Stimulated activated CD8-positive, alpha-beta memory T cell treated with anti-CD3 and anti-CD28 coated beads, Interleukin-7, amount 100 ng/mL, for 1 hour (primary cell): ENCODE measurements at regions not wholly inside any gene's neighbourhood (a gene's known extent, or its start where the extent isn't known, plus 50 kb on each side); places are given as distances from the start of the nearest gene placed in this dataset.

ENCODE experiments used
- DNase-seq, 2 donors: peaks; one replicate each; pipeline ENCODE4 v3.0.0-alpha.2; 2020; ENCODE audit warnings: low read depth in 2 of 2

DNA sequence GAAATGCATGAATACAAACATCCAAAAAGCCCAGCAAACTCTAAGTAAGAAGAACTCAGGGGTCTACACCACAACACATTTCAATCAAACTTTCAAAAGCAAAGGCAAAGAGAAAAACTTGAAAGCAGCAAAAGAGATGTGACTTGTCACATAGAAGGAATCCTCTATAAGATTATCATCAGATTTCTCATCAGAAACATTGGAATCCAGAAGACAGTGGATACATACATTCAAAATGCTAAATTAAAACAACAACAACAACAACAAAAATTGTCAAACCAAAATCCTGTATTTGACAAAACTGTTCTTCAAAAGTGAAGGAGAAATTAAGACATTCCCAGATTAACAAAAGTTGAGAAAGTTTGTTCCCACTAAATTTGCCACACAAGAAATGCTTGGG is 362.7 kb downstream of the ZNF608 start:
- DNase-seq = no peak

DNA sequence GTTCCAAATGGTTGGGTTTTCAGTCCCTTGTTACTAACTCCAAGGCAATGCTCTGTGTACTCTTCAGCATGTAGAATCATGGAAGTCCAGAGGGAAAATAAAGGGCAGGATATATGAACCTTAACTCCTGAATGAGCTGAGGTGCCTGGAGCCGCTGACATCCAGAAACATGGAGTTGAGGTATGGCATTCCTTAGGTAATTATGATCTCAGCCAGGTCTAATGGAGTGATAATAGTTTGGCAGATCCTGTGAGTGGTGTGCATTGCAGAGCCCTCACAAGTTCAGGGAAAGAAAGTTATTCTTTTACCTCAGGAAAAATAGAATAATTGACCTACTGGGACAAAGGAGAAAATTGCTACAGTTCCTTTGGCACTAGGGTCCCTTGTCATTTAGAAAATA is 369.1 kb downstream of the ZNF608 start:
- DNase-seq = no peak

DNA sequence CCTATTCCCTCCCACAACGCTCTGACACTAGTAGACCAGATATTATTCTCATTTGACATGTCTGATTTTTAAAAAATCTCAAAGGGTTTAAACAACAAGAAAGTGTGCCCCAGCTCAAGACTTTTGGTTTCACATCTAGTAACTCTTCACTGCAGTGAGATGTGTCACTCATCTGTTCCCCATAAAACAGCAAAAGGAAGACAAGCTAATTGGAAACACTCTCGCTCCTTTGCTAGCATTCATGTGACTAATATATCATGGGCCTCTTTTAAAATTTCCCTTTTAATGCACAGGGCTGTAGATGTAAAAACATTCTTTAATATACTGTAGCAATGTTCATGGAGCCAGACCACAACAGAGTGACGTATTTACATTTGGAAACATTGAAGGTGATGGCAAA is 372.6 kb downstream of the ZNF608 start:
- no peak for DNase-seq

DNA sequence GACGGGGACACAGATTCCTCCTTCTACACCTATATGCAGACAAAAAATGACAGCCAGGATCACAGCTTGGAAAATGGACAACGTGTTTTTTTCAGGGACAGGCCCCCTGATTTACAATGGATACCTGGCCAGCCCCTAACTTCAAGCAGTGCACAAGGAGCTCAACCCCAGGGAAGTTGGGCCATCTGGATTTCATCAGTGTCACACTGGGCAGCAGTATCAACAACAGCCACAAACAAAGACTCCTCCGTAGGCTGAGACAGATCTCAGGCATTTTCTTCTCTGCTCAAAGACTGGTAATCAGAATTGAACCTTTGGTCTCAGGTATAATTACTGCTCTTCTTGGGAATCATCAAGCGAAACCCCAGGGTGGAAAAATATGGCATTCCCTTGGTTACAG is 374.0 kb downstream of the ZNF608 start:
- no peak for DNase-seq

DNA sequence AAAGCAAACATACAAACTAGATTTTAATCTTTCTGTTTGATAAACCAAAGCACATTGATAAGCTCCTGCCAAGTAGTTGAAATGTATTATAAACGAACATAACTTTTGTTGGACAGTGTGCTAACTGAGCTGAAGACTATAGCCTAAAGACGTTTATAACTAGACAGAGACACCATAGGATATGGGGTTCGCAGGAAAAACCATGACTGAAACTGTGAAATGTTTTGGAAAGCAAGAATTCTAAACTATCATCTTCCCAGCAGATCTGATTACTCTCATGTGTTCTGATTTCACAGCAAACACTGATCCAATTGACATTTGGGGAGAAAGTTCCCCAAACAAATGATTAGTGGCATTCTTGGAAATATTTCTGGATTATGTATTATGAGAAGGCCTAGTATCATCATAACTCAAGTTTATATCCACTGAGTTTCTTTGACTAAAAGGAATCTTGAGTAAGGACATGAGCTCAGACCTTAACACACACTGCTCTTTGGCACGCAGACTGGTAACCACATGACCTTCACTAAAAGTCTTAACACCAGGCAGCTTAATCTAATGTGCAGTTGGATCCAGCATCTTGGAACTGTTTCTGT is 375.2 kb downstream of the ZNF608 start:
- DNase-seq = no peak

DNA sequence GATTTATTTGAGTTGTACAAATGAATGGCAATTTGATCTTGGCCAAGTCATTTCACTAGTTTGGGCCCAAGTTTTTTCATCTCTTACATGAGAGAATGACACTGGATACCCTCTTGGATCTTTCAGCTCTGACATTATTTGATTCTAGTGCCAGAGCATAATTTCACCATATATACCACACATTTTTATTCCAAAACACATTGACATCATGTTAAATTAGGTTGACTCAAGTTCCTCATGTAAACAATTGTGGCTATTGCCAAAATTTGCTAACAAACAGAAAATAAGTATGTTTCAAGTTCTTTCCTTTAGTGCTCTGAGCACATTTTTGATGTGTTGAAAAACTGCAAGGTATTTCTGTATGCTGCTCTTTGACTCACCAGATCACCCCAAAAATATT is 375.8 kb downstream of the ZNF608 start:
- DNase-seq = no peak

DNA sequence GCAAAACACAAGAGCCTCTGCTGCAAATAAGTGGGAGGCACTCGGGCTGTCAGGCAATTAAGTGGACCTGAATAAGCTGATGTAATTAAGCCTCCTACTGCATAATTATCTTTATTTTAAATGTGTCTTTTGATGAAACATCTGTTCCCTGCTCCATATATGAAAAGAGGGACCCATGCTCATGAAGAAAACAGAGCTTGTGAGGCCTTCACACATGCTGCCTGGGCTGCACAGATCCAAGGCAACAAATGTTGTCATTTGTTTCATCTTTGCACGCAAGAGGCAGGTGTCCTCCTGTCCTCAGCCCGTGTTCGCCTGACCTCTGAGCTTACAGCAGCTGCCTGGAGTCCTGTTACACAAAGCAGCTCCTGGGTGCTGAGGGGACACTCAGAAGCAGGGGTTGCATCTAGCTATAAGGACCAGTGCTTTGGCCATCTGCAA is 381.1 kb downstream of the ZNF608 start:
- no peak for DNase-seq

DNA sequence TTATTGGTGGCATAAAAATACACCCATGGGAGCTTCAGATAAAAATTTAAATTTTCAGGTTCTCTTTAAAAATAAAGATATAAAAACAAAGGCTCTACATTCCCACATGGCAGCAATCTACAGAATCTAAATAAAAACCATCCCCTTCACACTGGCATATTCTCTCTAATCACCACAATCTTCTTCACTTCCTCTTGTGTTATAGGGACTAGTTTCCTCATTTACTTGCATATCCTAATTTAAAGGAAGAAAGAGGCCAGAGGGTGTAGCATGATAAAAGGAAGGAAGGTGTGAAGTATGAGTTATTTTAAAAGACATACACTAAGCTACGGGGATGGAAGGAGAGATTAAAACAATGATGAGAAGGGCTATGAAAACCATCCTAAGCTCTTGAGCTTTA is 390.5 kb downstream of the ZNF608 start:
- no peak for DNase-seq

DNA sequence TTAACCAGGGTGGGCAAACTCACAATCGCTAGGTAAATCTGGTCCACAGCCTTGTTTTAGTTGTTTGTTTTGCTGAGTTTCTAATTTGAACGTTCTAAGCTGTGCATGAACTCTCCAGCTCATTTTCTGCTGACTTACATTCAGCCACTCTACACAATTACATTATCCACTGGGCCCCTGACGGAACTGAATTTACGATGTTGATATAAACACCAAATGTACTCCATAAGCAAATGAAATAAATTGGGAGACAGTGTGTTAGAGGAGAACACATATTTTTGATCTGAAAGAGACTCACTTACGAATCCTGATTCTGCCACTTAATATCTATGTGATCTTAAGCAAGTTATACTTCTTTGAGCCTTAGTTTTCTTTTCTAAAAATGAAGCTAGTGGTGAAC is 393.4 kb downstream of the ZNF608 start:
- no peak for DNase-seq

DNA sequence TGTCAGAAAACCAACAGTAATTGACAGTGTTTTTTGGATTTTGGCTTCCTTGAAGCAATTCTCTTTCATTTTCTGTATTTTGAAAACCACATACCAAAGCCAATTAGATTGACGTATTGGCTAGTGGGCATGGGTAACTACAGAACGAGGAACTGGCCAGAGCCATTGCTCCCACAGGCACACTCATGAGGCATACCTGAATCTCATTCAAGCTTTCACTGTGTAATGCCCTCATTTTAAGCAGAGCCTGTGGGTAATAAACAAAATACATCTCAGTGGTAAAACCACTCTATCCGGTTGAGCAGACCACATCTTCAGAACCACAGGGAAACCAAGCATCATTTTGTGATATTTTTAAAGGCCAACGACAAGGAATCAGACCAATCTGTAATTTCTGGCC is 394.1 kb downstream of the ZNF608 start:
- no peak for DNase-seq

DNA sequence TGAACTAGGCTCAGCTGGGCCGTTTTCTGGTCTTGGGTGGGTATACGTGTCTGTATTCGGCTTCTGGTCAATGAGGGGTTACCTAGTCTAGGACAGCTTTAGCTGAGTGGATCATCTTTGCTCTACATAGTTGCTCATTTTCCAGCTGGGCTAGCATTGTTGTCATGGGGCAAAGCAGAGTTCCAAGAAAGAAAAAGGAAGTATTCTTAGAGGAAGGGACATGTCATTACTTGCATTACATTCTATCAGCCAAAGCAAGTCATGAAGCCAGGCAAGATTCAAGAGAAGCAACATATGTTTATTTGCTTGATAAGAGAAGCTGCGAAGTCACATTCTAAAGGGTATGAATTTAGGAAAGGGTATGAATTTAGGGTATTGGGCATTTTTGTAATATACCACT is 396.5 kb downstream of the ZNF608 start:
- no peak for DNase-seq

DNA sequence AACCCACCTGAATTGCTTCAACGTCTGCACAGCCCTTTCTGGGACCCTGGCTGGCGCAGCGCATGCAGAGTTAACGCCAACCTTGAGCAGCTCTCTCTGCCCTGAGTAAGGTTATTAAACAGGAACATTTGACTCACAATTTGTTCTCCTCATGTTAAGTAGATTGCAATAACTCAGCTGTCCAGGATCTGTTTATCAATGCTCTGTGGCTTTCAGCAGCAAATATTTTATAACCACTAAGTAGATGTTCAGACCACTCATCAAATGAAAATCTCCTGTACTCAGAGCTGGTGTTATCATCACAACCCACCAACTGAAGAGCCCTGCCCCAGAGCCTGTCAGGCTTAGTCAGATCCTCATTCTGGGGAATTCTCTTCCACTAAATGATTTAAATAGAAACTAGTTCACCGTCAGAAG is 403.0 kb downstream of the ZNF608 start:
- no peak for DNase-seq

DNA sequence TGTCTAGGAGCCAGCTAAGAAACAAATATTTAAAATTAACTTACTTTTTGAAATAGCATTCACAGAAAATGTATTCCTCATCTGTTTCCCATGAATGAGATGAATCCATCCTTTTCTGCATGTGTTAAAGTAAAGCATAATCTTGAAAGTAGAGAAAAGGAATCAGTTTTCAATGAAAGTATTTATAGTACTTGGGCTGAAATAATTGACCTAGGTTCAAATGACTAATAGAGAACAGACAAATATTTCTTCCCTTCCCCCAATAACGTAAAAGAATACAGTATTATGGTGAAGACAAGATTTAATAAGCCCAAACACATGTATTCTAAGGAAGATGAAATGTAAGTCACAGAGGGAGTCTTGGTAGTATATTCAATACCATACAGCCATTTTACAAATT is 403.5 kb downstream of the ZNF608 start:
- DNase-seq = no peak

DNA sequence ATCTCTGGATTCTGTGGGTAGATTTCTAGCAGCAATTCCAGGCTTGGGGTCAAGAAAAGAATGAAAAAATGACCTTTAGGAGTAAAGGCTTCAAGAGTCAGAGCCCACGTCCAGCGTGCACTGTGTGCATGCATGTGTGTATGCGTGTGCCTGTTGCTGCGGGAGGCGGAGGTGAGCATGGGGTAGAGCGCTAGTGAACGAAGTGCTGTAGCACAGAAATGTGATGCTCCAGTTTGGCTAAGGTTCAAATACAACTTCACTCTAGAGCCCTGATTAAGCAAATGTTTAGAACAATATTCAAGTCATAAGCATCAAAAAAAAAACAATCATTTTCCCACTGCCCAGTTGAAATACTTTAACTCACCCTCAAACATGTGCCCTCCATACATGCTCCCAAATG is 403.9 kb downstream of the ZNF608 start:
- DNase-seq = no peak

DNA sequence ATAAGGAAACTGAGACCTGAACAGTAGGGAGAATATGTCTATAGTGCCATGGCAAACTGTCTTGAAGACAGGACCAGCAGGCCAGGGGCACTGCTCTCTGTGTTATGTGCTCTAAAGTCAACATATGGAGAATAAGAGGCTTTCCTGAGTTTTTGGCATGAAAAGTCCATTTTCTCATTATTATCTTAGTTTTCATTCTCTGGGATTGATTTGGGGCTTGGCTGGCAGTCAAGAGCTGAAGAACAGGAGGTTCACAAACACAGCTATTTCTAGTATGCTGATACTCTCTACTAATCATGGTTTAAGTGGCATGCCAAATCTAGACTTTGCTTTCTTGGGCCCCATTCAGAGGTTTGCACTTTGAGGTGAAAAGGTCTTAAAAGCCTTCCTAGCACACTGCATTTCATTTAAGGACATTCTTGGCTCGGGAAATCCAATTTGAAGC is 404.4 kb downstream of the ZNF608 start:
- no peak for DNase-seq

DNA sequence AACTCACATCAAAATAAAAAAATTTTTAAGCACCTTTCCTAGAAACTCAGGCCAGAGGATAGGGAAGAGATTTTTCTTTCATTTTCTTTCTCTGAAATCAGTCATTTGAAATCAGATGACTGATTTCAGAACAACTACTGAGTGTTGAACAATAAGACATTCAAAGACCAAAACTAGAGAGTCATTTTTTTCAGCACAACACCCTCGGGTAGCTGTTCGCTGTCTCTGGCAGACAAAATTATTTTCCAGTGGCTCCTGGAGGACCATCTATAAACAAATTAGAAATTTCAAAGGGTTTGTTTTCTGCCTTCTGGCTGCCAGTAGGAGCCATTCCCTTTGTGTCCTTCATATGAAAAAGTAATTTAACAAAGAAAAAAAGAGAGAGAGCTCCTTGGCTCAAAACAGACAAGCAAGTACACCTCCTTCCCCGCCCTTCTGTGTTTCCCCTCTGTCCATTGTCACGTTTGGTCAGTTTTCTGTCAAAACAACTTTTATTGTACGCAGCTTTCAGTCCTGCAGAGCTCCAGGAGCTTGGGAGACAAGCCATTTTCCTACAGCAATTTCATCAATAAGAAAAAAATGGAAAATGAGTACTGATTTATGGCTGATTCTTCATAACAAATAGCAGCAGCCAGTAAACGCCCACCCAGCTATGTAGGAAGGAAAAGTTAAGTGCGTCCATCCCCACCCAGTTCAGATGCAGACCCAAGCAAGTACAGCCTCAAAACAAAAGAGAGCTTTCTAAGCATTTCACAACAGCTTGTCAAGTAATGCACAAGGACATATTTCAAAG is 405.2 kb downstream of the ZNF608 start:
- DNase-seq = no peak

DNA sequence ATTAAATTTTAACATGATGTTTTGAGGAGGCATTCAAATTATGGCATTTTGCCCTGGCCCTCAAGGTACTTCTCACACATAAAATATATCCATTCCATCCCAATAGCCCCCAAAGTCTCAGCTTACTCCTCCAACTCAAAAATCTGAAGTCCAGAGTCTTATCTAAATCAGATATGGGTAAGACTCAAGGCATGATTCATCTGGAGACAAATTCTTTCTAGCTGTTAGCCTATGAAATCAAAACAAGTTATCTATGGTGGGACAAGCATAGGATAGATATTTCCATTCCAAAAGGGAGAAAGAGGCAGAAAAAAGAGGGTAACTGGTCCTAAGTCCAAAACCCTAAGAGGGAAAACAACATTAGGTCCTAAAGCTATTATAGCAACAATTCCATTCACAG is 408.4 kb downstream of the ZNF608 start:
- DNase-seq = no peak

DNA sequence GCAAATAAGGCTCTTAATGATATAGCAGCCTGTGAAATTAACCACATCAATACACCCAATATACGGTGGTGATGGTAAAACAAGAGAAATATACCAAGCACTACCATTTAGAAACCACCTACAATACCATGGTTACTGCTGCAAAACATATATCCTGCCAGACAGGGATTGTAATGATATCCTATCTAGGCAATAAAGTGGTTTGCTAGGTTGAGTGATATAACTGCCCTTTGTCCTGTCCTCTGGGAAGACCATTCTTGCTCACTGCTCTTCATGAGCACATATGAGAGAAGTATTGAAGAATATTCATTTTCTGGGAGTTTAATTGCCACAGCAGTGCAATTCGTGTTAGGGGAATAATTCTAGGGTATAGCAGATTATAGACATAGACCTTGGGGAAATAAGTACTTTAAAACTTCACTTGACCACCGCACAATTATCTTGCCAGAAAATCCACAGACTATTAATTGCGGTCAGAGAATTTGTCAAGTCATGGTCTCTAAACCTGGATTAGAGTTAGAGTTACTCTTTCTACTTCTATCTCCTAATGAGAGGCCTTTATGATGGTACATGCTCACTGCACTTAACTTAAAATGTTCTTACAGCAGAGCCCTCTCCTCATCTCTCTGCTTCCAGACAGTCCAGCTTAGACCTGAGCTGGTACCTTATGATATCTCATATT is 413.0 kb downstream of the ZNF608 start:
- no peak for DNase-seq

DNA sequence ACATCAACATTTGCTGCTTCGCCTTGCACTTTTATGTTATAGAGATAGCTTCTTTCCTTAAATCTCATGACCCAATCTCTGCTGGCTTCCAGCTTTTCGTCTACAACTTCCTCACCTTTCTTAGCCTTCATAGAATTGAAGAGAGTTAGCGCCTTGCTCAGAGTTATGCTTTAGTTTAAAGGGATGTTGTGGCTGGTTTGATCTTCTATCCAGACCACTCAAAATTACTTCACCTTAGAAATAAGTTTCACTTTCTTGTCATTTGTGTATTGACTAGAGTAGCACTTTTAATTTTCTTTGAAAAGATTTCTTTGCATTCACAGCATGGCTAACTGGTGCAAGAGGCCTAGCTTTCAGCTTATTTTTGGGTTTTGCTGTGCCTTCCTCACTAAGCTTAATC is 414.2 kb downstream of the ZNF608 start:
- DNase-seq = no peak

DNA sequence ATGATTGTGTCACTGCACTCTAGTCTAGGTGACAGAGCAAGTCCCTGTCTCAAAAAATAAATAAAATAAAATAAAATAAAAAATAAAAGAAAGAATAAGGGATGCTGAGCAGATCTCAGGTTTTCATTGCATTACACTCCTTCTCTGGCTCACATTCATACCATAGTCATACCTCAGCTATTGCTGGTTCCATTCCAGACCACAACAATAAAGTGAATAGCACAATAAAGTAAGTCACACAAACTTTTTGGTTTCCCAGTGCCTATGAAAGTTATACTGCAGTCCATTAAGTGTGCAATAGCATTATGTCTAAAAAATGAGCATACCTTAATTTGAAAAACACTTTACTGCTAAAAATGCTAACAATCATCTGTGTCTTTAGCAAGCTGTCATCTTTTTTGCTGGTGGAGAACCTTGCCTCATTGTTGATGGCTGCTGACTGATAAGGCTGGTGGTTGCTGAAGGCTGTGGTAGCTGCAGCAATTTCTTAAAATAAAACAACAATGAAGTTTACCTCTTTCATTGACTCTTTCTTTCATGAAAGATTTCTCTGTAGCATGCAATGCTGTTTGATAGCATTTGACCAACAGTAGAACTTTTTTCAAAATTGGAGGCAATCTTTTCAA is 415.7 kb downstream of the ZNF608 start:
- no peak for DNase-seq

DNA sequence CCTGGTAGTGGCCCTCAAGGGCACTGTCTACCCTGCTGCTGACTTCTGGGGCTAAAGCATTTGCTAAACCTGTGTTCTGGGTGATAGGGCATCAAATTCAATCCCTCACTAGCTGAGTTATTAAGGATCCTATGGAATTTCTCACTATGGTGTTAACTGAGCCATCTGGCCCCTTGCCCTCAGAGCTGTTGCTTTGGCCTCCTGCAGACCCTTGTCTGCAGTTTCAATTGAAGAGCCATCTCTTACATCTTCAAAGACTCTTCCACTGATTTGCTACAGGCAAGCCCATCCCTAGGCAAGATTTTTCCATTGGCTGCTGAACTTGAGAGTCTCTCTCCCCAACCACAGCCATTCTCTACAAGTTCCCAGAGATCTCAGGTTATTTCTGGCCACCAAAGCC is 418.2 kb downstream of the ZNF608 start:
- no peak for DNase-seq

DNA sequence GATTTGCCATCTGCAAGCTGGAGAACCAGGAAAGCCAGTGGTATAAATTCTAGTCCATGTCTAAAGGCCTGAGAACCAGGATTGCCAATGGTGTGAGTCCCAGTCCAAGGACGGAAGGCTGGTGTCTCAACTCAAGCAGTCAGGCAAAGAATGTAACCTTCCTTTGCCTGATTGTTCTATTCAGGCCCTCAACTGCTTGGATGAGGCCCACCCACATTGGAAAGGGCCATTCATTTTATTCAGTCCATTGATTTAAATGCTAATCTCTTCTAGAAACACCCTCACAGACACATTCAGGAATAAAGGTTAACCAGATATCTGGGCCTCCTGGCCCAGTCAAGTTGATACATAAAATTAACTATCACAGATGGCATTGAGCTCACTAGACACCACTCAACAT is 427.8 kb downstream of the ZNF608 start:
- no peak for DNase-seq

DNA sequence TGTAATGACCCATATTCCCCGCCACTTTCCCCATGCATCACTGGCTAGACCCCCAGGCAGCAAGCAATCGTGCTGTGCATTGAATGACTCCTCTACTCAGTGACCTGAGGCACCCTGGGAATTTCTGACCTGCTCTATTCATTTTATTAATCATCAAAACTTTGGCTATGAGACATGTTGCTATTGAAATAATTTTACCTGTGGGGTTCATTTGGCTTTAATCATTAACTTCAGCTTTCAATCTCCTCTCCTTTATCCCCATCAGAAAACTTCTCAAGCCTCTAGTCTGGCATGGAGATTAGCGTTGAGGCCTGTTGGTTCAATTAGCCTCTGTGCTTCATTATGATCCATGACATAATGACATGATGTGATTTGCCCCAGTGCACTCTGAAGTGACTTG is 429.0 kb downstream of the ZNF608 start:
- no peak for DNase-seq
